T-helper 2 cell treated with Interferon-gamma antibody and Interleukin-4, amounts not matched to agents 5 μg/mL and 100 μg/mL, for 36 hours (primary cell): ENCODE measurements at regions not wholly inside any gene's neighbourhood (a gene's known extent, or its start where the extent isn't known, plus 50 kb on each side); places are given as distances from the start of the nearest gene placed in this dataset.

Experiments used
- DNase-seq: peaks from one replicate; pipeline ENCODE4 v3.0.0; 2021; ENCODE audit warnings: low spot score
- H3K27ac Mint-ChIP-seq: one replicate; pipeline ENCODE4 v1.8.0; 2021; ENCODE audit warnings: mild to moderate bottlenecking, mixed read lengths
- H3K27me3 Mint-ChIP-seq: one replicate; pipeline ENCODE4 v1.8.0; 2021; ENCODE audit warnings: low read depth, mixed read lengths
- H3K36me3 Mint-ChIP-seq: one replicate; pipeline ENCODE4 v1.8.0; 2021; ENCODE audit warnings: low read depth, mixed read lengths
- H3K4me1 Mint-ChIP-seq: one replicate; pipeline ENCODE4 v1.8.0; 2021; ENCODE audit warnings: low read depth, mixed read lengths
- H3K4me3 Mint-ChIP-seq: one replicate; pipeline ENCODE4 v1.8.0; 2022; ENCODE audit warnings: mild to moderate bottlenecking, moderate library complexity, mixed read lengths
- H3K9me3 Mint-ChIP-seq: one replicate; pipeline ENCODE4 v1.8.0; 2021; ENCODE audit warnings: mixed read lengths

DNA sequence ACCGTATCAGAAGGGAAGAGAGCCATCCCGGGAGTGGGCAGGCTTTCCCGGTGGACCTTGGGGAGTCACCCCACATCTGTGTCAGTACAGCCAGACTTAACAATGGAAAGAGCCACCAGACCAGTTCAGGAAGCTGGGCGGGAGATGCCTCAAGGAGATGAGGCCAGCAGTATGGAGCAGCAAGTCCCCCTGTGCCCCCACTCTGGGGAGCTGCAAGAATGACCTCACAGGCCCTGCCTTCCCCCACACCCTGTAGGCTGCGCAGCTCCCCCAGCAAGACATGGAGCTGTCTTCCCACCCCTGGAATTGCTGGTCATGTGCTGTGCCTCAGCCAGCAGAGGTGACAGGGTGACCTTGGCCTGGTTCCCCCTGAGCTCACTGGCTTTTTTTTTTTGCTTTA lies 76.8 kb upstream of the INSIG1 start:
- Mint-ChIP-seq H3K9me3 (no peaks in the 10 kb centered on the region), H3K27ac (no peak overlapping the region), H3K27me3 (peaks cover 1% of the 10 kb centered on the region), H3K4me3 (no peak overlapping the region), H3K4me1 (peaks cover 15% of the 10 kb centered on the region), H3K36me3 (no peaks in the 10 kb centered on the region)
- no peak for DNase-seq

- Mint-ChIP-seq H3K27ac (no peak overlapping the region), H3K9me3 (no peaks in the 10 kb centered on the region), H3K4me1 (peaks cover 15% of the 10 kb centered on the region), H3K27me3 (peaks cover 2% of the 10 kb centered on the region), H3K36me3 (no peaks in the 10 kb centered on the region), H3K4me3 (no peak overlapping the region)
- no peak for DNase-seq
Observed at GRCh38 chr7:155221547-155221946, 76.1 kb upstream of the INSIG1 start.

- H3K9me3 Mint-ChIP-seq = no peaks in the 10 kb centered on the region
- H3K27me3 Mint-ChIP-seq = peaks cover 3% of the 10 kb centered on the region
- no peak overlapping the region for H3K27ac Mint-ChIP-seq
- no peak overlapping the region for H3K4me3 Mint-ChIP-seq
- no peak for DNase-seq
- H3K4me1 Mint-ChIP-seq = peaks cover 15% of the 10 kb centered on the region
- no peaks in the 10 kb centered on the region for H3K36me3 Mint-ChIP-seq
Observed at GRCh38 chr7:155222061-155222460, 75.6 kb upstream of the INSIG1 start.

- Mint-ChIP-seq H3K4me3 (no peak overlapping the region), H3K27me3 (peaks cover 8% of the 10 kb centered on the region), H3K36me3 (no peaks in the 10 kb centered on the region), H3K9me3 (no peaks in the 10 kb centered on the region), H3K27ac (no peak overlapping the region), H3K4me1 (peaks cover 13% of the 10 kb centered on the region)
- DNase-seq = no peak
Observed at GRCh38 chr7:155222573-155222972, 75.1 kb upstream of the INSIG1 start.

DNA sequence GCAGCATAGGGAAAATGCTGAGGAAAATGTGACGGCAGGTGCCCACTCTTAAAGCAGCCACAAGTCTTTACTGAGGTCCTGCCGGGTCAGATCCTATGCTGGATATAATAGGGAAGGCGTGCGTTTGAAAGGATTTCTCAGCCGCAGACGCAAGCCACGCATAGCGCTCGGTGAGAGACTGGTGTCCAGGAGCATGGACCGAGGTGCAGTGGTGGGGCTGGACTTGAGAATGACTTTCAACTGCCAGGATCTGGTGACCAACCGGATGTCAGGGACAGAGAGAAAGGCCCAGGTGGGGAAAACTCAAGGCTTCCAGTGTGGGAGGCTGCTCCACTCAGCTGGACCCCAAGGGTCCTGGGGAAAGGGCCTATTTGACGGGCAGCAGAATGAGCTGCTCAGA lies 74.7 kb upstream of the INSIG1 start:
- H3K27ac Mint-ChIP-seq = no peak overlapping the region
- no peaks in the 10 kb centered on the region for H3K36me3 Mint-ChIP-seq
- no peak for DNase-seq
- no peaks in the 10 kb centered on the region for H3K9me3 Mint-ChIP-seq
- no peak overlapping the region for H3K4me3 Mint-ChIP-seq
- H3K4me1 Mint-ChIP-seq = peaks cover 11% of the 10 kb centered on the region
- H3K27me3 Mint-ChIP-seq = peaks cover 8% of the 10 kb centered on the region

- DNase-seq = no peak
- Mint-ChIP-seq H3K36me3 (no peaks in the 10 kb centered on the region), H3K4me1 (peaks cover 11% of the 10 kb centered on the region), H3K27me3 (peaks cover 8% of the 10 kb centered on the region), H3K27ac (no peak overlapping the region), H3K9me3 (no peaks in the 10 kb centered on the region), H3K4me3 (no peak overlapping the region)
Observed at GRCh38 chr7:155223503-155223902, 74.2 kb upstream of the INSIG1 start.

GRCh38 chr7:155224116-155224811 lies 73.4 kb upstream of the INSIG1 start:
- Mint-ChIP-seq H3K36me3 (no peaks in the 10 kb centered on the region), H3K27ac (no peak overlapping the region), H3K4me3 (no peak overlapping the region), H3K9me3 (no peaks in the 10 kb centered on the region), H3K4me1 (peaks cover 11% of the 10 kb centered on the region), H3K27me3 (peaks cover 8% of the 10 kb centered on the region)
- DNase-seq = no peak

DNA sequence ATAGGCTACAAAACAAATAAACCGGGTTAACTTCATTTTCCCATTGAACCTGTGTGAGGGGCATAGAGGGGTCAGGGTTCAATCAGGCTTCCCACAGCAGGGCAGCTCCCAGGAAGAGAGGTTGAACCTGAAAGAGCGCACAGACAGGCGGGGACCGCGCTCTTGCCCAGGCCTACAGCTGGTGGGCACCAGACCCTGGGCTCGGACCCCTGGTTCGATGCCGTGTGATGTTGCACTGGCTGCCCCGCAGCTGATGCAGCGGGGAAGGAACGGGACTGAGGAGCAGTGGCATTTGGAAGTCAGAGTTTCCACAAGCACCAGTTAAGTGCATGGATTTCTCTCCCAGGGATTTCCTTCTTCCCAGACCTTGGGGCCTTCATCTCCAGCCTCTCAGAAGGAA lies 72.6 kb upstream of the INSIG1 start:
- H3K36me3 Mint-ChIP-seq = no peaks in the 10 kb centered on the region
- H3K4me3 Mint-ChIP-seq = no peak overlapping the region
- no peak for DNase-seq
- peaks cover 11% of the 10 kb centered on the region for H3K4me1 Mint-ChIP-seq
- no peaks in the 10 kb centered on the region for H3K9me3 Mint-ChIP-seq
- no peak overlapping the region for H3K27ac Mint-ChIP-seq
- H3K27me3 Mint-ChIP-seq = peaks cover 8% of the 10 kb centered on the region

DNA sequence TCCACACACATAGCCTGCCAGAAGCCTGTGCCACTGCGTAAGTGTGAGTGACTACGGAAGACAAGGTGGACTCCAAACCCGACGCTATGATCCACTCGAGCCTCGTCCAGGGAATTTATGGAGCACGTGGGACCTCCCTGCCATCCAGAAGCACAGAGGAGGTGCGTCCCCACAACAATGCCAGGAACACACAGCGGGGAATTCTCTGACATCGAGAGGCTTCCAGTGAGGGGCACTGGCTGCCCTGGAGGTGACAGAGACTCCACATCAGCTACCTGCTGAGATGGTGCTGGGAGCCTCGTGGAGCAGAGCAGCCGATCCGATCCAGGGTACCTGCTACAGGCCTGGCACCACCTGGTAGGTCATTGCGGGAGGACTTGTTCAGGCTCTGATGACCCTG lies 72.2 kb upstream of the INSIG1 start:
- Mint-ChIP-seq H3K36me3 (no peaks in the 10 kb centered on the region), H3K9me3 (no peaks in the 10 kb centered on the region), H3K27ac (no peak overlapping the region), H3K4me1 (peaks cover 11% of the 10 kb centered on the region), H3K4me3 (no peak overlapping the region), H3K27me3 (peaks cover 8% of the 10 kb centered on the region)
- DNase-seq = no peak

DNA sequence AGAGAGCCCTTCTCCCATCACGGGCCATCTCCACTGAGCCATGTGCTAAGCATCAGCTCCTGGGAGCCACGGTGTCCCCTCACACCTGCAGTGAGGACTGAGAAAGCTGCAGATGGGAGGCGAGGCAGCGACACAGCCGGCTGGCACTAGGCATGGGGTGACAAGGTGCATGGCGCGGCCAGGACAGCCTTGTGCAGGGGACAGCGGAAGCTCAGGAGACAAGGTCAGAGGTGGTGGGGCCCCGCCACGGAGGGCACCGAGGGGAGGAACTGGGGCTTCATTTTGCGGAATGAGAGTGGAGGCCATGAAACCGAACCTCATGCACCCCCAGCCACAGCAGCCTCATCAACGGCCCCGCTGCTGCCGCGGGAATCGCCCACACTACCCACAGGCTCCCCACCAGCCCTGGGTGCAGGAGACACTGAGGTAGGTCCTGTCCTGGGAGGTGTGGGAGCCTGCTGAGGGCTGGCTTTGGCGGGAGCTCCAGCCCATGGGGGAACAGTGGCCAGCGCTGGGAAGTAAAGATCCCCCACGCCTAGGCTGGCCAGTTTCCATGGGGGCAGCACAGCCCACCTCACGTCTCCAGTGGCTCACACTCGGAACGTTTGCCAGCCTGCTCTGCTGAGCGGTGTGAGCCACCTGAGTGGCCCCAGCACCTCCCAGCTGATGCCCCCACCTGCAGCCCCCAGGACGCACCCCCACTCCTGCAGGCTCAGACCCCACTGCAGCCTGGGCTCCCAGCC lies 71.2 kb upstream of the INSIG1 start:
- Mint-ChIP-seq H3K36me3 (no peaks in the 10 kb centered on the region), H3K4me1 (peaks cover 11% of the 10 kb centered on the region), H3K27me3 (peaks cover 8% of the 10 kb centered on the region), H3K27ac (no peak overlapping the region), H3K9me3 (no peaks in the 10 kb centered on the region), H3K4me3 (no peak overlapping the region)
- no peak for DNase-seq

- Mint-ChIP-seq H3K36me3 (no peaks in the 10 kb centered on the region), H3K9me3 (no peaks in the 10 kb centered on the region), H3K4me3 (no peak overlapping the region), H3K27me3 (peaks cover 8% of the 10 kb centered on the region), H3K4me1 (peaks cover 5% of the 10 kb centered on the region), H3K27ac (no peak overlapping the region)
- DNase-seq = no peak
Observed at GRCh38 chr7:155227004-155227787, 70.5 kb upstream of the INSIG1 start.

- Mint-ChIP-seq H3K9me3 (no peaks in the 10 kb centered on the region), H3K4me3 (no peak overlapping the region), H3K4me1 (no peaks in the 10 kb centered on the region), H3K36me3 (no peaks in the 10 kb centered on the region), H3K27me3 (peaks cover 8% of the 10 kb centered on the region), H3K27ac (no peak overlapping the region)
- DNase-seq = no peak
Observed at GRCh38 chr7:155227788-155228458, 69.8 kb upstream of the INSIG1 start.

DNA sequence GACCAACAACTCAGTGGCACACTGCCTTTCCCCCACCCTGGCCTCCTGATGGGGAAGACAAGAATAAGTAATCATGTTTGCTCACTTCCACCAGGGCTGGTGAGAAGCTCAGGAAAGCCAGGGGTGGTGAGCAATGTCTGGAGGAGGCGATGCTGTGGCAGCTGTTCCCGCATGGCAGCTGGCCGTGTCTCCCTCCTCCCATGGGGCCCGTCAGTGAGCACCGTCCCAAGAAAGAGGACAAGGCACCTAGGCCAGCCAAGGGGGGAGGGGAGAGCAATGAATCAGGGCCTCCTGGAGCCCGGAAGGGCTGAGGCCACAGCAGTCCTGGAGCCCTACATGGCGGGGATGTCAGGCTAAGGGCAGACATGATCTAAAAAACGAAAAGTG lies 69.2 kb upstream of the INSIG1 start:
- no peaks in the 10 kb centered on the region for H3K9me3 Mint-ChIP-seq
- no peak overlapping the region for H3K4me3 Mint-ChIP-seq

GRCh38 chr7:155228894-155229293 lies 68.8 kb upstream of the INSIG1 start:
- DNase-seq = no peak
- no peaks in the 10 kb centered on the region for H3K4me1 Mint-ChIP-seq
- H3K27ac Mint-ChIP-seq = no peak overlapping the region
- H3K4me3 Mint-ChIP-seq = no peak overlapping the region
- H3K36me3 Mint-ChIP-seq = no peaks in the 10 kb centered on the region
- H3K27me3 Mint-ChIP-seq = peaks cover 8% of the 10 kb centered on the region
- no peaks in the 10 kb centered on the region for H3K9me3 Mint-ChIP-seq

More for the DNA sequence above, 69.2 kb upstream of the INSIG1 start:
- no peak for DNase-seq
- no peaks in the 10 kb centered on the region for H3K36me3 Mint-ChIP-seq
- no peak overlapping the region for H3K27ac Mint-ChIP-seq
- H3K4me1 Mint-ChIP-seq = no peaks in the 10 kb centered on the region
- peaks cover 8% of the 10 kb centered on the region for H3K27me3 Mint-ChIP-seq
